PC-9 (cell line): ENCODE measurements at regions not wholly inside any gene's neighbourhood (a gene's known extent, or its start where the extent isn't known, plus 50 kb on each side); places are given as distances from the start of the nearest gene placed in this dataset.

ENCODE experiments used
- BruUV-seq: library from RNA; stranded (reverse); fragments of 400-500 nt; replicated peaks from 2 replicates; lab custom pipeline; 2021; lab: Mats Ljungman, UMichigan
- CTCF ChIA-PET: fragments of 300-600 bp; sonication (Branson Sonifier 250); formaldehyde crosslinking; loops from one replicate; lab custom pipeline; 2022; ENCODE audit warnings: antibody characterized with exemption; lab: Charles Lee
- POLR2A ChIA-PET: fragments of 300-600 bp; sonication (Branson Sonifier 250); formaldehyde crosslinking; loops from one replicate; lab custom pipeline; 2022; ENCODE audit warnings: antibody characterized with exemption; ENCODE audit not compliant: unreplicated experiment; lab: Charles Lee
- DNase-seq, 2 experiments: peaks; one replicate each; pipeline versions ENCODE4 v3.0.0 to v3.0.0-alpha.2; 2015 to 2022; ENCODE audit warnings: mixed read lengths in 1 of 2
- H2AFZ ChIP-seq: fragments of 200-600 bp; sonication (generic); 2 replicates; pipeline ENCODE4 v1.8.1; 2017; ENCODE audit warnings: antibody characterized with exemption
- H3F3A ChIP-seq: fragments of 200-600 bp; sonication (generic); 2 replicates; pipeline ENCODE4 v1.8.1; 2017; ENCODE audit warnings: antibody characterized with exemption, mild to moderate bottlenecking, low read depth; ENCODE audit not compliant: insufficient read depth
- H3K27ac ChIP-seq: fragments of 200-600 bp; sonication (generic); 2 replicates; pipeline ENCODE4 v1.6.1; 2016; ENCODE audit warnings: mixed run types
- H3K27me3 ChIP-seq: fragments of 200-600 bp; sonication (generic); 2 replicates; pipeline ENCODE4 v1.6.1; 2016; ENCODE audit warnings: low read depth, mixed run types; ENCODE audit not compliant: insufficient read depth
- H3K36me3 ChIP-seq: fragments of 200-600 bp; sonication (generic); 2 replicates; pipeline ENCODE4 v1.6.1; 2016; ENCODE audit warnings: low read depth, mixed run types
- H3K4me1 ChIP-seq: fragments of 200-600 bp; sonication (generic); replicated peaks from 2 replicates; pipeline ENCODE4 v1.6.1; 2016; ENCODE audit warnings: mixed run types; ENCODE audit not compliant: insufficient read depth
- H3K4me2 ChIP-seq: fragments of 200-600 bp; sonication (generic); 2 replicates; pipeline ENCODE4 v1.6.1; 2017; ENCODE audit warnings: mixed run types
- H3K4me3 ChIP-seq: fragments of 200-600 bp; sonication (generic); 2 replicates; pipeline ENCODE4 v1.6.1; 2016; ENCODE audit warnings: mixed run types
- H3K79me2 ChIP-seq: fragments of 200-600 bp; sonication (generic); 2 replicates; pipeline ENCODE4 v1.6.1; 2017; ENCODE audit warnings: low read depth, mixed run types
- H3K9me2 ChIP-seq: fragments of 200-600 bp; sonication (generic); 2 replicates; pipeline ENCODE4 v1.8.1; 2017; ENCODE audit warnings: mild to moderate bottlenecking; ENCODE audit not compliant: insufficient read depth
- H3K9me3 ChIP-seq: fragments of 200-600 bp; sonication (generic); 2 replicates; pipeline ENCODE4 v1.8.1; 2016; ENCODE audit warnings: low read depth; ENCODE audit not compliant: insufficient read depth
- H4K20me1 ChIP-seq: fragments of 200-600 bp; sonication (generic); 2 replicates; pipeline ENCODE4 v1.8.1; 2017; ENCODE audit not compliant: insufficient read depth
- EZH2 ChIP-seq: fragments of 200-600 bp; sonication (generic); IDR thresholded peaks from 2 replicates; pipeline ENCODE4 v1.8.0; 2017; ENCODE audit warnings: antibody characterized with exemption, low read depth
- intact Hi-C: fragments of 100-400 bp; cut with micrococcal nuclease; formaldehyde crosslinking; loops from one replicate; pipeline ENCODE4 v1.10.0; 2022; ENCODE audit not compliant: unreplicated experiment
- TF ChIP-seq, protein P1 (sequence below): fragments of 200-600 bp; sonication (generic); conservative IDR thresholded peaks from 2 replicates; pipeline ENCODE4 v1.6.1; 2017; ENCODE audit warnings: mixed run types, antibody characterized with exemption, mild to moderate bottlenecking, moderate library complexity

DNA sequence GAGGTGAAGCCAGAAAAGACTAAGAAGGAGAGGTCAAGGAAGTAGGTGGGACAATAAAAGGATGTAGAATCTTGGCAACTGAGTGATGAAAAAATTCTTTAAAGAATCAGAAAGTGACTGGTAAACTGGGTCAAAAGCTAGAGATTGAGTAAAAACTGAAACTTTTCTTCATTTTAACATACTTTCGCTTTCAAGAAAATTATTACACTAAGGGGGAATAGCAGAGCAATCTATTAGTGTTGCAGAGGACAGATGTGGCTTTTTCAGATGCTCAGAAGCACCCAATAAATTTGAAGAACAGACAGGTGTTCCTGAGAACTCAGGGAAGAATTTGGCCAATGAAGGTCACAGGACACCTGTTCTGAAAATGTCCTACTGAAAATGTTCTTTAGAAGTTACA, 805.4 kb upstream of the ALCAM start:
- BruUV-seq = no TSS peak
- no peaks in the 10 kb centered on the region for H3K79me2 ChIP-seq
- no peak for DNase-seq
- no peak overlapping the region for H3K4me2 ChIP-seq
- no peaks in the 10 kb centered on the region for H3K27me3 ChIP-seq
- no peaks in the 10 kb centered on the region for H3K36me3 ChIP-seq
- ChIA-PET POLR2A (no interaction called here), CTCF (no interaction called here)
- no peaks in the 10 kb centered on the region for H4K20me1 ChIP-seq
- H2AFZ ChIP-seq = peak overlapping the region; percentile 14; the same call in 1 of the 2 replicates
- H3F3A ChIP-seq = no peaks in the 10 kb centered on the region
- H3K27ac ChIP-seq = no peak overlapping the region
- no peak overlapping the region for H3K4me3 ChIP-seq
- H3K9me3 ChIP-seq = no peaks in the 10 kb centered on the region; the same call in 1 of the 2 replicates
- TF ChIP-seq EZH2 = no peak
- TF ChIP-seq, protein P1, sequence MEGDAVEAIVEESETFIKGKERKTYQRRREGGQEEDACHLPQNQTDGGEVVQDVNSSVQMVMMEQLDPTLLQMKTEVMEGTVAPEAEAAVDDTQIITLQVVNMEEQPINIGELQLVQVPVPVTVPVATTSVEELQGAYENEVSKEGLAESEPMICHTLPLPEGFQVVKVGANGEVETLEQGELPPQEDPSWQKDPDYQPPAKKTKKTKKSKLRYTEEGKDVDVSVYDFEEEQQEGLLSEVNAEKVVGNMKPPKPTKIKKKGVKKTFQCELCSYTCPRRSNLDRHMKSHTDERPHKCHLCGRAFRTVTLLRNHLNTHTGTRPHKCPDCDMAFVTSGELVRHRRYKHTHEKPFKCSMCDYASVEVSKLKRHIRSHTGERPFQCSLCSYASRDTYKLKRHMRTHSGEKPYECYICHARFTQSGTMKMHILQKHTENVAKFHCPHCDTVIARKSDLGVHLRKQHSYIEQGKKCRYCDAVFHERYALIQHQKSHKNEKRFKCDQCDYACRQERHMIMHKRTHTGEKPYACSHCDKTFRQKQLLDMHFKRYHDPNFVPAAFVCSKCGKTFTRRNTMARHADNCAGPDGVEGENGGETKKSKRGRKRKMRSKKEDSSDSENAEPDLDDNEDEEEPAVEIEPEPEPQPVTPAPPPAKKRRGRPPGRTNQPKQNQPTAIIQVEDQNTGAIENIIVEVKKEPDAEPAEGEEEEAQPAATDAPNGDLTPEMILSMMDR = no peak
- no peaks in the 10 kb centered on the region for H3K9me2 ChIP-seq
- intact Hi-C loops = loop anchor here (10.0 kb wide), 1 partner anchor 953 kb away; no protein-coding TSS in a partner anchor
- H3K4me1 ChIP-seq = no peaks in the 10 kb centered on the region

DNA sequence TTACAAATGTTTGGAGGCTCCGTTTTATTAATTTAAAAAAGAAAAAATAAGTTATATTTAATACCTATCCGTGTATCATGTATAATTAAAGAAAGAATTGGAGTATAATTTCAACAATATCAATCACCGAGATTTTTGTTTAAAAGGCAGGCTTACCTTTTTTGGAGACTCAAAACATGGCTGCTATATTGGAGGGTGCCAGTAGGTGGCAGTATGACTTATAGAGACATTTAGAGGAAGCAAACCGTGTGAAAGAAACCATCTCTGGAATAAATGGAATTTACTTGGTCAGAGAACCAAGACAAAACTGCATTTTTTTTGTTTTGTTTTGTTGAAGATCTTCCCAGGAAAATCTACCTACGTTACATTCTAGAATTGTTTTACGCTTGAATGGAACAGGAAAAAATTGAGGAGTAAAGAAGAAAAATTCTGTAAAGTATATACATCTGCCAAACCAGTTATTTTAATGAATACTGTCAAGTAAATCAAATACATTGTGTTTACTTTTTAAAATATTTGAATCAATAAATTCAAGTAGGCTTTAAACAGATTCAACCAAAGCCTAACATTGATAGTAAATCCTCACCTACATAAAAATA, 802.6 kb upstream of the ALCAM start:
- Histone ChIP-seq H4K20me1 (no peaks in the 10 kb centered on the region), H3K36me3 (no peaks in the 10 kb centered on the region), H3K4me2 (no peak overlapping the region), H3K27me3 (no peaks in the 10 kb centered on the region), H3K9me3 (no peaks in the 10 kb centered on the region; the same call in 1 of the 2 replicates), H3K79me2 (no peaks in the 10 kb centered on the region), H3K27ac (no peak overlapping the region), H2AFZ (no peak overlapping the region), H3K4me3 (no peak overlapping the region), H3K9me2 (no peaks in the 10 kb centered on the region), H3F3A (no peaks in the 10 kb centered on the region), H3K4me1 (no peaks in the 10 kb centered on the region)
- peak; percentile 41 to 66 for DNase-seq
- TF ChIP-seq, protein P1 = peak; percentile 96
- no peak for TF ChIP-seq EZH2
- ChIA-PET POLR2A (no interaction called here), CTCF (interaction anchor here (0.6 kb wide), 1 partner anchor 462 kb away, joined by 11 read pairs; no protein-coding TSS in a partner anchor)
- no TSS peak for BruUV-seq
- intact Hi-C loops = loop anchor here (1.0 to 10.0 kb wide), 2 partner anchors 802 to 951 kb away; partner anchors contain the start of gene ALCAM

DNA sequence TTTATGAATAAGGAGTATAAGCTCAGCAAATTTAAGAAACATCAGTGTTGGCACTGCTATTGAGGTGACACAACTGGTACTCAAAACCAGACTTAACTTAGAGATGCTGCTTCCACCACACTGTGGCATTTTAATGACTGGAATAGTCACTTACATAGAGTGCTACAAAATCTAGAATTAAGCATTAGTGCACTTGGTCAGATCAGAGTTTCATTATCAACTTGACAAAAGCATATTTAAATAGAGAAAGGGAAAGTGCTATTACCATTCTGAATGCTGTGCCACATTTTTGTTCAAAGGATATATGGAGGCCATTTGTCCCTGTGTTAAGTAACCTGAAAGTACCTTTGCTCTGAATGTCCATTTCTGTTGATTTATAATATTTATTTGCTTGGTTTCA, 800.7 kb upstream of the ALCAM start:
- H2AFZ ChIP-seq = no peak overlapping the region
- no TSS peak for BruUV-seq

More for the DNA sequence above, 800.7 kb upstream of the ALCAM start:
- no peak overlapping the region for H3K4me2 ChIP-seq
- H3K36me3 ChIP-seq = no peaks in the 10 kb centered on the region
- no peak for DNase-seq
- POLR2A ChIA-PET = no interaction called here
- H3K27ac ChIP-seq = no peak overlapping the region
- no peaks in the 10 kb centered on the region for H3K9me2 ChIP-seq
- TF ChIP-seq, protein P1 = no peak
- no peak for TF ChIP-seq EZH2
- H3K79me2 ChIP-seq = no peaks in the 10 kb centered on the region
- no peak overlapping the region for H3K4me3 ChIP-seq
- no peaks in the 10 kb centered on the region for H3F3A ChIP-seq
- no peaks in the 10 kb centered on the region for H3K9me3 ChIP-seq
- no peaks in the 10 kb centered on the region for H4K20me1 ChIP-seq
- intact Hi-C loops = loop anchor here (10.0 kb wide), 1 partner anchor 949 kb away; no protein-coding TSS in a partner anchor
- CTCF ChIA-PET = no interaction called here
- no peaks in the 10 kb centered on the region for H3K4me1 ChIP-seq
- H3K27me3 ChIP-seq = no peaks in the 10 kb centered on the region
